ENCODE measurements at regions not wholly inside any gene's neighbourhood (a gene's known extent, or its start where the extent isn't known, plus 50 kb on each side); places are given as distances from the start of the nearest gene placed in this dataset.

- Histone ChIP-seq H3K14ac (ENCODE audit: insufficient read depth, low read length) (no peak overlapping the region), H3K9ac (ENCODE audit: extremely low read depth, insufficient read length, low read length) (no peak overlapping the region), H3K56ac (ENCODE audit: insufficient read length, low read depth, low read length) (no peak overlapping the region), H3K79me2 (ENCODE audit: insufficient read depth, low read length) (no peaks in the 10 kb centered on the region), H3K27ac (ENCODE audit: insufficient read length, low read depth, low read length) (no peak overlapping the region), H4K5ac (ENCODE audit: insufficient read length, low read depth, low read length) (no peak overlapping the region), H4K91ac (ENCODE audit: insufficient read length, low read depth, low read length) (no peak overlapping the region), H3K23me2 (ENCODE audit: insufficient read length, low read depth, low read length, poor library complexity, severe bottlenecking) (no peaks in the 10 kb centered on the region), H3K23ac (ENCODE audit: insufficient read length, low read depth, low read length) (no peak overlapping the region), H3K4me1 (ENCODE audit: insufficient read depth, low read length) (no peaks in the 10 kb centered on the region), H3K18ac (ENCODE audit: insufficient read length, low read depth, low read length) (no peak overlapping the region), H2AFZ (ENCODE audit: low read length) (no peak overlapping the region), H3K9me3 (ENCODE audit: control insufficient read depth, low read depth, low read length) (no peaks in the 10 kb centered on the region), H3T11ph (ENCODE audit: low read length) (no peak overlapping the region), H2BK12ac (ENCODE audit: insufficient read length, low read depth, low read length) (no peak overlapping the region), H3K79me1 (ENCODE audit: insufficient read depth, low read depth, low read length, poor library complexity, severe bottlenecking) (no peaks in the 10 kb centered on the region), H4K20me1 (ENCODE audit: control insufficient read depth, insufficient read depth, insufficient read length) (no peaks in the 10 kb centered on the region), H2BK20ac (ENCODE audit: low read depth, low read length, poor library complexity, severe bottlenecking) (no peak overlapping the region), H2AK5ac (ENCODE audit: insufficient read length, low read length) (no peak overlapping the region), H4K8ac (replicated peaks; ENCODE audit: insufficient read length, low read depth, low read length) (no peak overlapping the region), H2BK5ac (ENCODE audit: insufficient read length, low read length) (no peak overlapping the region), H3K4me2 (ENCODE audit: insufficient read depth, insufficient read length, low read length) (no peak overlapping the region), H3K4ac (ENCODE audit: low read depth, low read length) (no peak overlapping the region), H2BK15ac (ENCODE audit: low read depth, low read length) (no peak overlapping the region), H3K27me3 (ENCODE audit: insufficient read depth, low read length) (no peaks in the 10 kb centered on the region), H2BK120ac (ENCODE audit: low read depth, low read length, poor library complexity, severe bottlenecking) (no peak overlapping the region)
- no peak for DNase-seq
- no peak overlapping the region for H3K4me3 Mint-ChIP-seq
- H3K27me3 Mint-ChIP-seq (ENCODE audit: low read depth): no peaks in the 10 kb centered on the region
- no peaks in the 10 kb centered on the region for H3K9me3 Mint-ChIP-seq
- H3K36me3 Mint-ChIP-seq (ENCODE audit: insufficient read depth in 1 of 3, low read depth in 3 of 3): no peaks in the 10 kb centered on the region
- peaks cover 8 to 9% of the 10 kb centered on the region in 2 experiments for H3K4me1 Mint-ChIP-seq
- no peak for TF ChIP-seq CTCF (conservative IDR thresholded peaks at IDR 0.05)
- no peak overlapping the region for H3K27ac Mint-ChIP-seq
- no CpG with 5 or more reads among the region's 1 CpG for WGBS (ENCODE audit: extremely low coverage, insufficient read length, low lambda C conversion rate)
These were observed 178.3 kb downstream of the FBXO8 start for GRCh38 chr4:174105202-174105601.
